GM12872 (cell line): ENCODE measurements at regions not wholly inside any gene's neighbourhood (a gene's known extent, or its start where the extent isn't known, plus 50 kb on each side); places are given as distances from the start of the nearest gene placed in this dataset.

Experiments
- TF ChIP-seq, protein P1 (sequence below): IDR thresholded peaks from 3 replicates; pipeline ENCODE4 v1.5.1; 2011; ENCODE audit warnings: low read depth, mild to moderate bottlenecking, low read length, moderate library complexity; ENCODE audit not compliant: insufficient read depth

DNA sequence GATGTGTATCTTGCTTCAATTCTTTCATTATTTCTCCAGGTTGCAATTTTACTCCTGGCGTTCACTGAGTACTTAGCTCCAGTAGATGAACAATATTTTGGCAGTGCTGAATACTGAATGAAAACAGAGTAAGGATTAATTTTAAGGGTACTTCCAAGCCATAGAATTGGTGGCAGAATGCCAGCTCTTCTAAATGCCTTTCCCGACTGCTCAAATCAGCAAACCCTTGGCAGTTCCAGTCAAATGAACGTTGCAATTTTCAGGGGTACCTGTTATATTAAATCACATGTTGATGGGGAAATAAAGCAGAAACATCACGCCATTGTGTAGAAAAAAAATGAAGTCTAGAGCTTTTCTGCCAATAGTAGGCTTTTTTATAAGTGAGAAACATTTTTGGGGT is 282.4 kb upstream of the RPS23 start:
- TF ChIP-seq, protein P1, sequence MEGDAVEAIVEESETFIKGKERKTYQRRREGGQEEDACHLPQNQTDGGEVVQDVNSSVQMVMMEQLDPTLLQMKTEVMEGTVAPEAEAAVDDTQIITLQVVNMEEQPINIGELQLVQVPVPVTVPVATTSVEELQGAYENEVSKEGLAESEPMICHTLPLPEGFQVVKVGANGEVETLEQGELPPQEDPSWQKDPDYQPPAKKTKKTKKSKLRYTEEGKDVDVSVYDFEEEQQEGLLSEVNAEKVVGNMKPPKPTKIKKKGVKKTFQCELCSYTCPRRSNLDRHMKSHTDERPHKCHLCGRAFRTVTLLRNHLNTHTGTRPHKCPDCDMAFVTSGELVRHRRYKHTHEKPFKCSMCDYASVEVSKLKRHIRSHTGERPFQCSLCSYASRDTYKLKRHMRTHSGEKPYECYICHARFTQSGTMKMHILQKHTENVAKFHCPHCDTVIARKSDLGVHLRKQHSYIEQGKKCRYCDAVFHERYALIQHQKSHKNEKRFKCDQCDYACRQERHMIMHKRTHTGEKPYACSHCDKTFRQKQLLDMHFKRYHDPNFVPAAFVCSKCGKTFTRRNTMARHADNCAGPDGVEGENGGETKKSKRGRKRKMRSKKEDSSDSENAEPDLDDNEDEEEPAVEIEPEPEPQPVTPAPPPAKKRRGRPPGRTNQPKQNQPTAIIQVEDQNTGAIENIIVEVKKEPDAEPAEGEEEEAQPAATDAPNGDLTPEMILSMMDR: no peak

DNA sequence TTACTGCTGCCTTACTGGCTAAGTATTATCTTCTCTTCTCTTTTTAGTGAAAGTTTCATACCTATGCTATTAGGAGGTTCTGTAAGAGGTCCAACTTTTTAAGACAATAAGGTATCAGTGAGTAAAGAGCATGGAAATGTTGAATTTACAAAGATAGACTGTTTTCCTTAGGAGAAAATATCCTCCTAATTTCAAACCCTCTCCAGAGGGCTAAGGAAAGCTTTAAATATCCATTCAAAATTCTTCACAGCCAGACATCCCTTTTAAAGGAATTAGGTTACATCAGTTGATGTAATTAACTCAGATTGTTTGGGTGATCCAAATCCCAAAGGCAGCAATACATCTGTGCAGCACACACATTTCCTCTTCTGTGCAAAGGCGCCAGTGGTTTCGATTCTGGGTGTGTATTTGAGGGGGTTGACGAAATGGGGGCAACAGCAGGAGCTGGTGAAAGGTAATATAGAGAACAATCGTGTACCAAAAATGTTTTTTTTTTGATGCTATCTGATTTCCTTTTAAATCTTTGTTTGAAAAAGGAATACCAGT is 273.8 kb upstream of the RPS23 start:
- TF ChIP-seq, protein P1: no peak

- TF ChIP-seq, protein P1: no peak
Observed at GRCh38 chr5:82551192-82551591, 273.0 kb upstream of the RPS23 start.

GRCh38 chr5:82549263-82549662 is 271.1 kb upstream of the RPS23 start:
- TF ChIP-seq, protein P1: no peak

GRCh38 chr5:82544004-82544403 is 265.9 kb upstream of the RPS23 start:
- TF ChIP-seq, protein P1: no peak

GRCh38 chr5:82540301-82540700 is 262.1 kb upstream of the RPS23 start:
- TF ChIP-seq, protein P1: no peak

DNA sequence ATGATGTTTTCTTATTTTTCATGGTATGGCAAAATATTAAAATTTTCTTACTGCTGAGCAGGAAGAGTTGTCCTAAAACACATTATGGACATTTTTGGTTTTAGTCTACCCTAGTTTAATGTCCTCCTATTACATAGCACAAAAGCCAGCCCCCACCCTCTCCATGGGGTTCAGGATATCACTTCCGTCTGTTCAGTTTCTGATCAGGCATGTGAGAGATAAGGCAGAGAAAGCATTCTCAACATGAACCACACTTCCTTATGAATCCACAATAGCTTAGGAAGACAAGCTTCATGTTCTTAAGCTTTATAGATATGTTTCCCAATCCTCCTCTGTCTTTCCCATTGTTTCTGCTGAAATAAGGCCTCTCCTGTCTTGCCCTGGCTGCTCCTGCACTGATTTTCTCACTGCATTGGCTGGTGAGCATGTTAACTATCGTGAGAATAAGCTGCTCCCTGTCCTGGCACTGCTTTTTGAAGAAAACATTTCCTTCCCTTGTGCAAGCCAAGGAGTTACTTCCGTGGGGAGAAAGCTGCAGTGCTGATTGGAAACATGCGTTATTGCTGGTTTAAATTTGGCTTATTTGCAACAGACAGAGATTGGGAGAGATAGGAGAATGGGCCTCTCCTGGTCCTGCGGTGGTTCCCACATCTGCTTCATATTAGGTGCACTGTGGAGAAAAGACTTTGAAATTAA is 260.3 kb upstream of the RPS23 start:
- TF ChIP-seq, protein P1: no peak
